Uterus (tissue), 2 donors: ENCODE measurements at regions not wholly inside any gene's neighbourhood (a gene's known extent, or its start where the extent isn't known, plus 50 kb on each side); places are given as distances from the start of the nearest gene placed in this dataset.

Experiments used
- POLR2A ChIP-seq, 2 donors: fragments of 450-650 bp; IDR thresholded peaks; one replicate each; pipeline ENCODE4 v1.6.1; 2016; ENCODE audit warnings: antibody characterized with exemption in 2 of 2, mild to moderate bottlenecking in 1 of 2, moderate library complexity in 1 of 2
- TF ChIP-seq, protein P1 (sequence below), 4 experiments: fragments of 200-600 bp in 2 of 4; fragments of 450-650 bp in 2 of 4; sonication (generic) in 2 of 4; IDR thresholded peaks; one replicate each; pipeline ENCODE4 v1.5.1; 2016 to 2019; ENCODE audit warnings: antibody characterized with exemption in 4 of 4, mild to moderate bottlenecking in 2 of 4, moderate library complexity in 1 of 4

DNA sequence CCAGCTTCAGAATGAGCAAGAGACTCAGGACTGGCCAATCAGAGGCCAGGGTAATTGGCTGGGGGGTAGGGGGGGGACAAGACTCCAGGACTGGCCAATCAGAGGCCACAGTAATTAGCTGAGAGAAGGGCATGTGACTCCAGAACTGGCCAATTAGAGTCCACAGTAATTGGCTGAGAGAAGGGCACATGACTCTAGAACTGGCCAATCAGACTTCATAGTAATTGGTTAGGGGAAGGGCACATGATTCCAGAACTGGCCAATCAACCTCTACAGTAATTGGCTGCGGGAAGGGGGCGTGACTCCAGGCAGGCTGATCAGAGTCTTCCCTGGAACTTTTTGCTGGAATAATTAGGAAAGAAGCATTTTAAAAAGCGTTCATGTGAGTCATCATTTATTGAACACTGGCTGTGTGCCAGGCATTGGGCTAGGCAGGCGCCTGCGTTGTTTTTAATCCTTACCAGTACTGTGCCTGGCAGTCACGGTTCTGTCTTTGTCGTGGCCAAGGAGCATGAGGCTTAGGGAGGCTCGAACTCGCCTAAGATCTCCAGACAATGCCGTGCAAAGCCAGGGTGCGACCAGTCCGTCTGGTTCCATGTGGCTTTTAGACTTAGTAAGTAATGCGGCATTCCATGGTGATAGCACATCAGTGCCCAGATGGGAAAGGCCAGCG is 508.1 kb downstream of the TBC1D22A start:
- TF ChIP-seq, protein P1, sequence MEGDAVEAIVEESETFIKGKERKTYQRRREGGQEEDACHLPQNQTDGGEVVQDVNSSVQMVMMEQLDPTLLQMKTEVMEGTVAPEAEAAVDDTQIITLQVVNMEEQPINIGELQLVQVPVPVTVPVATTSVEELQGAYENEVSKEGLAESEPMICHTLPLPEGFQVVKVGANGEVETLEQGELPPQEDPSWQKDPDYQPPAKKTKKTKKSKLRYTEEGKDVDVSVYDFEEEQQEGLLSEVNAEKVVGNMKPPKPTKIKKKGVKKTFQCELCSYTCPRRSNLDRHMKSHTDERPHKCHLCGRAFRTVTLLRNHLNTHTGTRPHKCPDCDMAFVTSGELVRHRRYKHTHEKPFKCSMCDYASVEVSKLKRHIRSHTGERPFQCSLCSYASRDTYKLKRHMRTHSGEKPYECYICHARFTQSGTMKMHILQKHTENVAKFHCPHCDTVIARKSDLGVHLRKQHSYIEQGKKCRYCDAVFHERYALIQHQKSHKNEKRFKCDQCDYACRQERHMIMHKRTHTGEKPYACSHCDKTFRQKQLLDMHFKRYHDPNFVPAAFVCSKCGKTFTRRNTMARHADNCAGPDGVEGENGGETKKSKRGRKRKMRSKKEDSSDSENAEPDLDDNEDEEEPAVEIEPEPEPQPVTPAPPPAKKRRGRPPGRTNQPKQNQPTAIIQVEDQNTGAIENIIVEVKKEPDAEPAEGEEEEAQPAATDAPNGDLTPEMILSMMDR (IDR thresholded peaks at IDR 0.05), result no peak
- TF ChIP-seq POLR2A (IDR thresholded peaks at IDR 0.05), result no peak
